Gastrocnemius medialis (tissue), 4 donors: ENCODE measurements at regions not wholly inside any gene's neighbourhood (a gene's known extent, or its start where the extent isn't known, plus 50 kb on each side); places are given as distances from the start of the nearest gene placed in this dataset.

Experiments
- CTCF ChIP-seq, 5 experiments: fragments of 450-650 bp in 3 of 5; fragments of 200-600 bp in 2 of 5; sonication (generic) in 2 of 5; IDR thresholded peaks in 4 of 5; conservative IDR thresholded peaks in 1 of 5; 1 replicate in 4 of 5; 2 replicates in 1 of 5; pipeline ENCODE4 v1.5.1; 2016 to 2019; ENCODE audit warnings: antibody characterized with exemption in 5 of 5, mild to moderate bottlenecking in 3 of 5, moderate library complexity in 3 of 5
- POLR2A ChIP-seq, 2 donors: fragments of 450-650 bp; IDR thresholded peaks; one replicate each; pipeline ENCODE4 v1.6.1; 2017; ENCODE audit warnings: antibody characterized with exemption in 2 of 2, mild to moderate bottlenecking in 2 of 2, moderate library complexity in 2 of 2

DNA sequence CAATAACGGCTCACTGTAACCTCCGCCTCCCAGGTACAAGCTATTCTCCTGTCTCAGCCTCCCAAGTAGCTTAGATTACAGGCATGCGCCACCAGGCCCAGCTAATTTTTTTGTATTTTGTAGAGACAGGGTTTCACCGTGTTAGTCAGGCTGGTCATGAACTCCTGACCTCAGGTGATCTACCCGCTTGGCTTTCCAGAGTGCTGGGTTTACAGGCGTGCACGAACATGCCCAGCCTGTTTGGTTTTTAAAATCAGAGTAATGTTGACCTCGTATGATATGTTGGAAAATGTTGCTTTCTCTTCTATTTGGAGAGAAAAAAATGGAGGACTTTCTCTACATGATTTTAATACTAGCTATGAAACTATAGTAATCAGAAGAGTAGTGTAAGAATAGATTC is 386.2 kb downstream of the PTH2R start:
- no peak for TF ChIP-seq CTCF (IDR thresholded peaks at IDR 0.05 in 4 of 5, conservative IDR thresholded peaks at IDR 0.05 in 1 of 5)
- no peak for TF ChIP-seq POLR2A (IDR thresholded peaks at IDR 0.05)
